ENCODE measurements at regions not wholly inside any gene's neighbourhood (a gene's known extent, or its start where the extent isn't known, plus 50 kb on each side); places are given as distances from the start of the nearest gene placed in this dataset.

DNA sequence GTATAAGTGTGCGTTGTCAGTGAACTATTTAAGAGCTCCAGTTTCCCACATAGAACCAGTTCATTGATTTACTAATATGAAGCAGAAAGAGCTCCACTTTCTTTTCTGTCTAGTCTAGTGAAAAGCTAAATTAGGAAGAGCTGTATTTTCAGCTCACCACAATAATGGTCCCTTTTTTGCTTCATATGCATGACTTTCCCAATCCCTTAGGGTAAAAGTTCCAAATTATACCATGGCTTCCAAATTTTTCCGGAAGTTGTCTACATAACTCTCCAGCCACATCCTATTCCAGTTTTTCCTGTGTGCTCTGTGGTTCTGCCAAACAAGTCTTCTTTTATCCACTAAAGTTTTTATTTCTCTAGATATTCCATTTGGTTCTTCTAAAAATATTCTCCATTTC is 685.2 kb downstream of the REEP3 start:
- Histone ChIP-seq H3K4me1 (ENCODE audit: insufficient read depth, low read length, severe bottlenecking) (no peaks in the 10 kb centered on the region), H3K4me2 (ENCODE audit: low read length) (no peak overlapping the region), H4K20me1 (ENCODE audit: insufficient read depth, low read length) (no peaks in the 10 kb centered on the region), H2AFZ (ENCODE audit: low read length) (no peak overlapping the region), H3K9me3 (ENCODE audit: low read length) (no peaks in the 10 kb centered on the region), H3K79me2 (ENCODE audit: insufficient read depth, low read length) (no peaks in the 10 kb centered on the region), H3K4me3 (ENCODE audit: low read depth, low read length, poor library complexity, severe bottlenecking) (no peak overlapping the region), H3K36me3 (ENCODE audit: insufficient read depth, low read length) (no peaks in the 10 kb centered on the region), H3F3A (ENCODE audit: insufficient read depth, low read length) (no peaks in the 10 kb centered on the region), H3K27ac (ENCODE audit: low read depth, low read length, poor library complexity, severe bottlenecking) (no peak overlapping the region), H3K9me2 (ENCODE audit: low read depth, low read length) (no peaks in the 10 kb centered on the region), H3K9ac (ENCODE audit: low read length) (no peak overlapping the region), H3K27me3 (ENCODE audit: insufficient read depth, low read length) (no peaks in the 10 kb centered on the region)
- no peak for TF ChIP-seq EZH2 (IDR thresholded peaks at IDR 0.05; ENCODE audit: borderline replicate concordance, low read length)
- TF ChIP-seq, protein P1, sequence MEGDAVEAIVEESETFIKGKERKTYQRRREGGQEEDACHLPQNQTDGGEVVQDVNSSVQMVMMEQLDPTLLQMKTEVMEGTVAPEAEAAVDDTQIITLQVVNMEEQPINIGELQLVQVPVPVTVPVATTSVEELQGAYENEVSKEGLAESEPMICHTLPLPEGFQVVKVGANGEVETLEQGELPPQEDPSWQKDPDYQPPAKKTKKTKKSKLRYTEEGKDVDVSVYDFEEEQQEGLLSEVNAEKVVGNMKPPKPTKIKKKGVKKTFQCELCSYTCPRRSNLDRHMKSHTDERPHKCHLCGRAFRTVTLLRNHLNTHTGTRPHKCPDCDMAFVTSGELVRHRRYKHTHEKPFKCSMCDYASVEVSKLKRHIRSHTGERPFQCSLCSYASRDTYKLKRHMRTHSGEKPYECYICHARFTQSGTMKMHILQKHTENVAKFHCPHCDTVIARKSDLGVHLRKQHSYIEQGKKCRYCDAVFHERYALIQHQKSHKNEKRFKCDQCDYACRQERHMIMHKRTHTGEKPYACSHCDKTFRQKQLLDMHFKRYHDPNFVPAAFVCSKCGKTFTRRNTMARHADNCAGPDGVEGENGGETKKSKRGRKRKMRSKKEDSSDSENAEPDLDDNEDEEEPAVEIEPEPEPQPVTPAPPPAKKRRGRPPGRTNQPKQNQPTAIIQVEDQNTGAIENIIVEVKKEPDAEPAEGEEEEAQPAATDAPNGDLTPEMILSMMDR (IDR thresholded peaks at IDR 0.05; ENCODE audit: low read length), result no peak

DNA sequence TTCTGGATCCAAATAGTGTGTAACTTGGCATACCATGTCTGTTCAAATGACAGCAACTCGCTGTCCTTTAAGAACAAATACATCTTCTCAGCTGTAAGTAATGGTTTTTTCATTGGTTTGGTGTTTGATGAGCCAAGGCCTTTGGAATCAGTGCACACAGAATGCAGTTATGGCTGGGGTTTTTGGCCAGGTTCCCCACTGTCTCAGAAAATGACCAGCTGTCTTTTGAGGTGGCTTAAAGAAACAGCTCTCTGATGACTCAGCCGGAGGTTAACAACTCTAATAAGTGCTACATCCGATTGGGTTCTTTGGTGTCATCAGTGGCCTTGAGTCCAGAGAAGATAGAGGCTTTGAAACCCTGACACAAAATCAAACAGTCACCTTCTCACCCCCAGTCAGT is 688.4 kb downstream of the REEP3 start:
- H3K27me3 ChIP-seq (ENCODE audit: insufficient read depth, low read length), result no peaks in the 10 kb centered on the region
- H3K36me3 ChIP-seq (ENCODE audit: insufficient read depth, low read length), result no peaks in the 10 kb centered on the region
- no peaks in the 10 kb centered on the region for H3K4me1 ChIP-seq (ENCODE audit: insufficient read depth, low read length, severe bottlenecking)
- H4K20me1 ChIP-seq (ENCODE audit: insufficient read depth, low read length), result no peaks in the 10 kb centered on the region
- H3K9ac ChIP-seq (ENCODE audit: low read length), result no peak overlapping the region
- no peaks in the 10 kb centered on the region for H3K9me3 ChIP-seq (ENCODE audit: low read length)
- H3F3A ChIP-seq (ENCODE audit: insufficient read depth, low read length), result no peaks in the 10 kb centered on the region
- no peak overlapping the region for H3K4me3 ChIP-seq (ENCODE audit: low read depth, low read length, poor library complexity, severe bottlenecking)
- no peaks in the 10 kb centered on the region for H3K79me2 ChIP-seq (ENCODE audit: insufficient read depth, low read length)
- TF ChIP-seq, protein P1 (IDR thresholded peaks at IDR 0.05; ENCODE audit: low read length), result no peak
- no peak for TF ChIP-seq EZH2 (IDR thresholded peaks at IDR 0.05; ENCODE audit: borderline replicate concordance, low read length)
- no peak overlapping the region for H2AFZ ChIP-seq (ENCODE audit: low read length)
- H3K27ac ChIP-seq (ENCODE audit: low read depth, low read length, poor library complexity, severe bottlenecking), result no peak overlapping the region
- H3K9me2 ChIP-seq (ENCODE audit: low read depth, low read length), result no peaks in the 10 kb centered on the region
- H3K4me2 ChIP-seq (ENCODE audit: low read length), result no peak overlapping the region

- no peak overlapping the region for H3K27ac ChIP-seq (ENCODE audit: low read depth, low read length, poor library complexity, severe bottlenecking)
- no peaks in the 10 kb centered on the region for H3K9me3 ChIP-seq (ENCODE audit: low read length)
- H3F3A ChIP-seq (ENCODE audit: insufficient read depth, low read length), result no peaks in the 10 kb centered on the region
- H3K79me2 ChIP-seq (ENCODE audit: insufficient read depth, low read length), result no peaks in the 10 kb centered on the region
- no peak overlapping the region for H3K4me3 ChIP-seq (ENCODE audit: low read depth, low read length, poor library complexity, severe bottlenecking)
- H3K4me1 ChIP-seq (ENCODE audit: insufficient read depth, low read length, severe bottlenecking), result no peaks in the 10 kb centered on the region
- H3K36me3 ChIP-seq (ENCODE audit: insufficient read depth, low read length), result no peaks in the 10 kb centered on the region
- H3K9me2 ChIP-seq (ENCODE audit: low read depth, low read length), result no peaks in the 10 kb centered on the region
- H3K27me3 ChIP-seq (ENCODE audit: insufficient read depth, low read length), result no peaks in the 10 kb centered on the region
- H3K4me2 ChIP-seq (ENCODE audit: low read length), result no peak overlapping the region
- H2AFZ ChIP-seq (ENCODE audit: low read length), result no peak overlapping the region
- H3K9ac ChIP-seq (ENCODE audit: low read length), result no peak overlapping the region
- no peaks in the 10 kb centered on the region for H4K20me1 ChIP-seq (ENCODE audit: insufficient read depth, low read length)
- TF ChIP-seq, protein P1 (IDR thresholded peaks at IDR 0.05; ENCODE audit: low read length), result no peak
- no peak for TF ChIP-seq EZH2 (IDR thresholded peaks at IDR 0.05; ENCODE audit: borderline replicate concordance, low read length)
Measured at GRCh38 chr10:64210211-64210610, 689.0 kb downstream of the REEP3 start.
